Mesendoderm (in vitro differentiated cells): ENCODE measurements at regions not wholly inside any gene's neighbourhood (a gene's known extent, or its start where the extent isn't known, plus 50 kb on each side); places are given as distances from the start of the nearest gene placed in this dataset.
"Not testable (repeated sequence)": the region's sequence is repeated elsewhere in the genome, so short reads cannot be mapped to it uniquely, and the experiment has no call there.

Experiments
- DNase-seq: peaks from one replicate; pipeline ENCODE4 v3.0.0; 2013
- H2AK5ac ChIP-seq: 2 replicates; pipeline ENCODE4 v1.6.1; 2013; ENCODE audit warnings: low read length, inconsistent platforms
- H2BK120ac ChIP-seq: 2 replicates; pipeline ENCODE4 v1.6.1; 2013; ENCODE audit warnings: low read depth, mild to moderate bottlenecking, low read length, moderate library complexity, mixed read lengths
- H2BK15ac ChIP-seq: replicated peaks from 2 replicates; pipeline ENCODE4 v1.6.1; 2013; ENCODE audit warnings: low read depth, mild to moderate bottlenecking, moderate library complexity
- H2BK5ac ChIP-seq: 2 replicates; pipeline ENCODE4 v1.6.1; 2013; ENCODE audit warnings: low read length, inconsistent platforms
- H3K18ac ChIP-seq: 2 replicates; pipeline ENCODE4 v1.6.1; 2013; ENCODE audit warnings: mild to moderate bottlenecking, low read length, mixed read lengths
- H3K23ac ChIP-seq: one replicate; pipeline ENCODE4 v1.6.1; 2013; ENCODE audit warnings: low read length
- H3K27ac ChIP-seq: 2 replicates; pipeline ENCODE4 v1.5.1; 2013; ENCODE audit warnings: low read depth, mild to moderate bottlenecking, inconsistent platforms, low read length, moderate library complexity
- H3K27me3 ChIP-seq: 2 replicates; pipeline ENCODE4 v1.6.1; 2013; ENCODE audit warnings: low read length, control low read depth, mild to moderate bottlenecking, inconsistent platforms; ENCODE audit not compliant: insufficient read depth, poor library complexity
- H3K36me3 ChIP-seq: 2 replicates; pipeline ENCODE4 v1.6.1; 2013; ENCODE audit warnings: low read length, inconsistent platforms; ENCODE audit not compliant: control insufficient read depth, insufficient read depth
- H3K4ac ChIP-seq: one replicate; pipeline ENCODE4 v1.6.1; 2013; ENCODE audit warnings: low read depth, mild to moderate bottlenecking, low read length, moderate library complexity
- H3K4me1 ChIP-seq: 2 replicates; pipeline ENCODE4 v1.6.1; 2013; ENCODE audit warnings: low read depth, low read length, inconsistent platforms; ENCODE audit not compliant: control insufficient read depth
- H3K4me2 ChIP-seq: 2 replicates; pipeline ENCODE4 v1.6.1; 2013; ENCODE audit warnings: low read length
- H3K4me3 ChIP-seq: 2 replicates; pipeline ENCODE4 v1.5.1; 2013; ENCODE audit warnings: mild to moderate bottlenecking, low read length
- H3K56ac ChIP-seq: one replicate; pipeline ENCODE4 v1.6.1; 2013; ENCODE audit warnings: low read length
- H3K79me1 ChIP-seq: 2 replicates; pipeline ENCODE4 v1.6.1; 2013; ENCODE audit warnings: low read length, inconsistent platforms
- H3K79me2 ChIP-seq: 2 replicates; pipeline ENCODE4 v1.6.1; 2013; ENCODE audit warnings: mild to moderate bottlenecking, low read length; ENCODE audit not compliant: control insufficient read depth, insufficient read depth
- H3K9ac ChIP-seq: 2 replicates; pipeline ENCODE4 v1.6.1; 2013; ENCODE audit warnings: low read length, inconsistent platforms
- H4K5ac ChIP-seq: one replicate; pipeline ENCODE4 v1.6.1; 2013; ENCODE audit warnings: low read length
- H4K8ac ChIP-seq: one replicate; pipeline ENCODE4 v1.6.1; 2013; ENCODE audit warnings: low read depth, mild to moderate bottlenecking, control low read depth, low read length, moderate library complexity
- WGBS: extraction: QIAGEN DNeasy Blood & Tissue Kit; methylation state at CpG from one replicate; pipeline ENCODE4 v1.1.7; 2013; ENCODE audit warnings: low lambda C conversion rate, missing lambda C conversion rate; ENCODE audit not compliant: insufficient coverage; ENCODE audit errors: extremely low coverage; 5-methylcytosine and 5-hydroxymethylcytosine counted together

DNA sequence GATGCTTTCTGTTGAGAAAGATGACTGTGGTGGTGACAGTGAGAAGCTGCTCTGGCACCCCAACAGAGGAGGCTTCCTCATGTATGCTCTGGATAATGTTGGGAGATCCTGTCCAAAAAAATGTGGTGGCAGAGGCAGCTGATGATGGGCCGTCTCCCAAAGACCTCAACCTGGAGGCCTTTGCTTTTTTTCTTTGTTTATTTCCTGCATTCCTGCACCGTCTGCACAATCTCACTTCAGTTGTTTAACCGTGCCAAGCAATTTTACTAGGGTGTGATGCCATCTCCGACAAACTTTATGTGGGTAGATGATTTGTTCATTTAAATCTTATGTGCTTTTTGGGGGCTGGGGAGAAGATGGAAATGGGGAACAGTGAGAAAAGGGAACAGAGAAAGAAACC, 62.2 kb upstream of the IGFBP5 start:
- Histone ChIP-seq H3K27ac (no peak overlapping the region), H3K4me2 (no peak overlapping the region), H3K79me2 (no peaks in the 10 kb centered on the region), H2BK15ac (no peak overlapping the region), H4K5ac (no peak overlapping the region), H3K36me3 (no peaks in the 10 kb centered on the region), H3K9ac (no peak overlapping the region), H2BK5ac (no peak overlapping the region), H3K23ac (no peak overlapping the region), H3K56ac (no peak overlapping the region), H3K18ac (no peak overlapping the region), H3K4ac (no peak overlapping the region), H2AK5ac (no peak overlapping the region), H4K8ac (no peak overlapping the region), H3K27me3 (no peaks in the 10 kb centered on the region), H2BK120ac (no peak overlapping the region), H3K4me3 (no peak overlapping the region), H3K4me1 (no peaks in the 10 kb centered on the region), H3K79me1 (no peaks in the 10 kb centered on the region)
- DNase-seq, result no peak
- no CpG with 5 or more reads among the region's 4 CpGs for WGBS

DNA sequence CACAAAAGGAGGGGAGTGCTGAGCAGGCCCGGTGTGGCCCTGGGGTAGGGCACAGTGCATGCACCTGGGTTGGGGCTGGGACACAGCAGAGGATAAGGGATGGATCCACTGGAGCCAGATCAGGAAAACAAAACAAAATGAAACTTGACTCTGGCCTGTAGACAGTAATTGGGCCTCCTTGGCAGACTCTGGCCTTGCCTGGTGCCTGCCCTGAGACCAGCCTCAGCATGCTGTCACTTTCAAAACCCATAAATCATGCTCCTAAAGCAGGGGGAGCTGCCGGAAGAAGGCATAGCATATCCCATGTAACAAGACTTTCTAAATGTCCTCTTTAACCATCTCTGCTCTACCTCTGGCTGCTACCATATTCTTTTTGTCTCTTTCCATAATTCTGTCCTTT, 61.1 kb upstream of the IGFBP5 start:
- Histone ChIP-seq H3K27ac (no peak overlapping the region), H4K8ac (no peak overlapping the region), H3K56ac (no peak overlapping the region), H3K9ac (no peak overlapping the region), H2BK15ac (no peak overlapping the region), H3K4ac (no peak overlapping the region), H3K79me2 (no peaks in the 10 kb centered on the region), H2BK5ac (no peak overlapping the region), H3K27me3 (no peaks in the 10 kb centered on the region), H3K79me1 (no peaks in the 10 kb centered on the region), H4K5ac (no peak overlapping the region), H3K23ac (no peak overlapping the region), H3K4me2 (no peak overlapping the region), H2BK120ac (no peak overlapping the region), H3K4me1 (no peaks in the 10 kb centered on the region), H2AK5ac (no peak overlapping the region), H3K36me3 (no peaks in the 10 kb centered on the region), H3K4me3 (no peak overlapping the region), H3K18ac (no peak overlapping the region)
- WGBS, result no CpG with 5 or more reads among the region's 2 CpGs
- DNase-seq, result no peak

DNA sequence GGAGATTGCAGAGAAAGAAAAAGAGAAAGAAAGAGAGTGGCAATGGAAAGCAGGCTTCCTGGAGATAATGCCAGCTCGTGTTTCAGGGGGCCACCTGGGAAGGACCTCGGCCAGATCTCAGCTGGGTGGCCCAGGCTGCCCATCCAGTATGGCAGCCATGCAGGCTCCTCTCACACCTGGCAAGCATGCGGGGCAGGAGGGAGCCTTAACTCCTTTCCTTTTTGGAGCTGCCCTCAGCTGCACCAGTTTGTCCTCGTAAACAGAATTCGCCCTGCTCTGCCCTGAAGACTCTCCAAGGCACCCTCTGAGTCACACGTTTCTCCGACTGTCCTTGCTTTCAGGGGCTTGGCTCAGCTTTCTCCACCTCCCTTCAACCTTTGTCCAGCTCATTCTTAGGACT, 59.5 kb upstream of the IGFBP5 start:
- H3K4me2 ChIP-seq, result no peak overlapping the region
- H3K4me1 ChIP-seq, result no peaks in the 10 kb centered on the region
- no peak overlapping the region for H2BK120ac ChIP-seq
- no peaks in the 10 kb centered on the region for H3K27me3 ChIP-seq
- no peak overlapping the region for H3K56ac ChIP-seq
- no peak overlapping the region for H4K8ac ChIP-seq
- no peak overlapping the region for H3K9ac ChIP-seq
- H3K18ac ChIP-seq, result no peak overlapping the region
- H3K4ac ChIP-seq, result no peak overlapping the region
- H4K5ac ChIP-seq, result no peak overlapping the region
- no peak overlapping the region for H3K4me3 ChIP-seq
- no peaks in the 10 kb centered on the region for H3K36me3 ChIP-seq
- no peak overlapping the region for H2BK5ac ChIP-seq
- DNase-seq, result no peak
- H2AK5ac ChIP-seq, result no peak overlapping the region
- WGBS, result no CpG with 5 or more reads among the region's 7 CpGs
- H3K79me1 ChIP-seq, result no peaks in the 10 kb centered on the region
- H2BK15ac ChIP-seq, result no peak overlapping the region
- no peak overlapping the region for H3K27ac ChIP-seq
- no peak overlapping the region for H3K23ac ChIP-seq
- H3K79me2 ChIP-seq, result no peaks in the 10 kb centered on the region

DNA sequence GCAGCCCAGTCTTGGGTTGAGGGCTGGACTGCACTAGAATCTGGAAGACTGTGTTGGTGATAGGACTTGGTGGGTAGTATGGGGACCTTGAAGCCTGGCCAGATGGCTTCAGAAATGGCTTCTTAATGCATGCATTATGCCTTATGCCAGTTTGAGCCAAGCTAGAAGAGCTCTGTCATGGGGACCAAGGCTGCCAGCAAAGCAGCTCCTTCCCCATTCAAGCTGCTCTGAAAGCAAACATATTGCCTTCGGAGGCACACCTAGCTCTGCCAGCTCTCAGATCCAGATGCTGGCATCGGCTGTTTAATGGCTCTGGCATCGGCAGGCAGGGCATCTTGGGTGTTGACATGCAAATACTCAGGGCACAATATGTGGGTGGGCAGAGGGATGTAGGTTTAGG, 59.0 kb upstream of the IGFBP5 start:
- H3K4me1 ChIP-seq, result no peaks in the 10 kb centered on the region
- H3K56ac ChIP-seq, result no peak overlapping the region
- no peak for DNase-seq
- H3K4me2 ChIP-seq, result no peak overlapping the region
- no peak overlapping the region for H3K4ac ChIP-seq
- no CpG with 5 or more reads among the region's 3 CpGs for WGBS
- no peak overlapping the region for H3K9ac ChIP-seq
- H3K36me3 ChIP-seq, result no peaks in the 10 kb centered on the region
- H3K79me2 ChIP-seq, result no peaks in the 10 kb centered on the region
- H2BK120ac ChIP-seq, result no peak overlapping the region
- H2BK5ac ChIP-seq, result no peak overlapping the region
- no peaks in the 10 kb centered on the region for H3K79me1 ChIP-seq
- H3K27ac ChIP-seq, result no peak overlapping the region
- H4K5ac ChIP-seq, result no peak overlapping the region
- no peak overlapping the region for H2AK5ac ChIP-seq
- no peak overlapping the region for H3K23ac ChIP-seq
- no peak overlapping the region for H3K18ac ChIP-seq
- no peak overlapping the region for H4K8ac ChIP-seq
- no peak overlapping the region for H2BK15ac ChIP-seq
- H3K4me3 ChIP-seq, result no peak overlapping the region
- H3K27me3 ChIP-seq, result no peaks in the 10 kb centered on the region

DNA sequence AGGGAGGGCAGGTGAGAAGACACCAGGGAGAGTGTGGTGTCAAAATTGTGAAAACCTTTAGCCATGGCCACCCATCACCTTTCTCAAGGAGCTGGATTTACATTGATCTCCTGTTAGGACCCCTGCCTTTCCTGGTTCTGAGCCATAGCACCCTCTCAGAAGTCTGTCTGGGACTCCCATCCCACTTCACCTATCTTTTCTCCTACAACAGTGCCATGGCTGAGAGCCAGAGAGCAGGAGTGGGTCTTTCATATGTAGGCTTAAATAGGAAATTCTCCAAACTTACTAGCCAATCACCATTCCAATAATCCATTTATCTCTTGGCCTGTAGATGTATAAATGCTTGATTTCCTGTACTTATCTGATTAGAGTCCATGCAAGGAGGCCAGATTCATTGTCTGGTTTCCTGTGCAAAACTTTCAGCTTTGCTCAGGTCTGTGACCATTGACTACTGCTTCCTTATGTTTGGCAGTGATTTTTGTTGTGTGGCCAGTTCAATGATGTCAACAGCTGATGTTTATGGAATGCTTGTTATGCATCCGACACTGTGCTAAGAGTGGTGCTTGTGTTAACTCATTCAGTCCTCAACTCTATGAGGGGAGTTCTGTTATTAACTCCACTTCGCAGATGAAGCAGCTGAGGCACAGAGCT, 57.6 kb upstream of the IGFBP5 start:
- no peak overlapping the region for H3K23ac ChIP-seq
- no peak overlapping the region for H2AK5ac ChIP-seq
- no peaks in the 10 kb centered on the region for H3K79me2 ChIP-seq
- H3K4ac ChIP-seq, result no peak overlapping the region
- H3K27ac ChIP-seq, result no peak overlapping the region
- DNase-seq, result no peak
- H2BK15ac ChIP-seq, result no peak overlapping the region
- H2BK120ac ChIP-seq, result no peak overlapping the region
- H3K18ac ChIP-seq, result no peak overlapping the region
- H3K36me3 ChIP-seq, result no peaks in the 10 kb centered on the region
- H3K4me3 ChIP-seq, result no peak overlapping the region
- H4K8ac ChIP-seq, result no peak overlapping the region
- H3K79me1 ChIP-seq, result no peaks in the 10 kb centered on the region
- H3K9ac ChIP-seq, result no peak overlapping the region
- H3K56ac ChIP-seq, result no peak overlapping the region
- WGBS, result no CpG with 5 or more reads among the region's 2 CpGs
- H4K5ac ChIP-seq, result no peak overlapping the region
- no peaks in the 10 kb centered on the region for H3K27me3 ChIP-seq
- no peak overlapping the region for H3K4me2 ChIP-seq
- H3K4me1 ChIP-seq, result no peaks in the 10 kb centered on the region
- H2BK5ac ChIP-seq, result no peak overlapping the region

DNA sequence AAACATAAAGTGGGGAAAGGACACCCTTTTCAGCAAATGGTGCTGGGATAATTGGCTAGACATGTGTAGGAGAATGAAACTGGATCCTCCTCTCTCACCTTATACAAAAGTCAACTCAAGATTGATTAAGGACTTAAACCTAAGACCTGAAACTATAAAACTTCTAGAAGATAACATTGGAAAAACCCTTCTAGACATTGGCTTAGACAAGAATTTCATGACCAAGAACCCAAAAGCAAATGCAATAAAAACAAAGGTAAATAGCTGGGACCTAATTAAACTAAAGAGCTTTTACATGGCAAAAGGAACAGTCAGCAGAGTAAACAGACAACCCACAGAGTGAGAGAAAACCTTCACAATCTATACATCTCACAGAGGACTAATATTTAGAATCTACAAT, 55.4 kb upstream of the IGFBP5 start:
- not testable (repeated sequence) for H3K4ac ChIP-seq, H3K4me3 ChIP-seq, H2AK5ac ChIP-seq, H2BK15ac ChIP-seq, H4K5ac ChIP-seq, H2BK120ac ChIP-seq, H3K18ac ChIP-seq, H3K56ac ChIP-seq, H3K79me2 ChIP-seq, H4K8ac ChIP-seq, H2BK5ac ChIP-seq, H3K9ac ChIP-seq, H3K36me3 ChIP-seq, H3K79me1 ChIP-seq, DNase-seq, H3K27me3 ChIP-seq, H3K23ac ChIP-seq, H3K4me1 ChIP-seq, H3K4me2 ChIP-seq, H3K27ac ChIP-seq
